HL-60 (cell line): ENCODE measurements at regions not wholly inside any gene's neighbourhood (a gene's known extent, or its start where the extent isn't known, plus 50 kb on each side); places are given as distances from the start of the nearest gene placed in this dataset.

Experiments
- DNase-seq, 2 experiments: peaks; one replicate each; pipeline ENCODE4 v3.0.0-alpha.2; 2010 to 2020; ENCODE audit warnings: low read depth in 1 of 2, low spot score in 1 of 2
- H3K27ac ChIP-seq: fragments of 250-450 bp; sonication (Bioruptor Pico); replicated peaks from 2 replicates; pipeline ENCODE4 v1.5.1; 2020; ENCODE audit warnings: mild to moderate bottlenecking, moderate library complexity
- H3K27me3 ChIP-seq: fragments of 250-450 bp; sonication (Bioruptor Pico); 2 replicates; pipeline ENCODE4 v1.5.1; 2021; ENCODE audit warnings: mild to moderate bottlenecking, moderate library complexity; ENCODE audit not compliant: insufficient read depth, poor library complexity, severe bottlenecking
- H3K4me3 ChIP-seq: replicated peaks from 2 replicates; pipeline ENCODE4 v1.5.1; 2011; ENCODE audit warnings: mild to moderate bottlenecking, control low read depth, low read length; ENCODE audit not compliant: insufficient read depth
- CTCF ChIP-seq: IDR thresholded peaks from one replicate; pipeline ENCODE4 v1.5.1; 2011; ENCODE audit warnings: low read length, control low read depth, inconsistent platforms; ENCODE audit not compliant: insufficient read depth
- GABPA ChIP-seq: IDR thresholded peaks from 2 replicates; pipeline ENCODE4 v1.6.1; 2012; ENCODE audit warnings: low read depth
- POLR2AphosphoS5 ChIP-seq: IDR thresholded peaks from 2 replicates; pipeline ENCODE4 v1.6.1; 2012; ENCODE audit warnings: low read depth
- REST ChIP-seq: IDR thresholded peaks from 2 replicates; pipeline ENCODE4 v1.6.1; 2012; ENCODE audit warnings: low read depth; ENCODE audit not compliant: insufficient replicate concordance
- SPI1 ChIP-seq: IDR thresholded peaks from 2 replicates; pipeline ENCODE4 v1.6.1; 2012; ENCODE audit warnings: low read depth, mild to moderate bottlenecking, borderline replicate concordance

- no peak for TF ChIP-seq POLR2AphosphoS5
- no peak for TF ChIP-seq SPI1
- TF ChIP-seq GABPA: no peak
- TF ChIP-seq CTCF: no peak
- no peak for TF ChIP-seq REST
- Histone ChIP-seq H3K4me3 (no peak overlapping the region), H3K27me3 (no peaks in the 10 kb centered on the region), H3K27ac (no peak overlapping the region)
- DNase-seq: no peak
These were observed 1491.4 kb upstream of the GOT2 start for GRCh38 chr16:60225541-60225940.

DNA sequence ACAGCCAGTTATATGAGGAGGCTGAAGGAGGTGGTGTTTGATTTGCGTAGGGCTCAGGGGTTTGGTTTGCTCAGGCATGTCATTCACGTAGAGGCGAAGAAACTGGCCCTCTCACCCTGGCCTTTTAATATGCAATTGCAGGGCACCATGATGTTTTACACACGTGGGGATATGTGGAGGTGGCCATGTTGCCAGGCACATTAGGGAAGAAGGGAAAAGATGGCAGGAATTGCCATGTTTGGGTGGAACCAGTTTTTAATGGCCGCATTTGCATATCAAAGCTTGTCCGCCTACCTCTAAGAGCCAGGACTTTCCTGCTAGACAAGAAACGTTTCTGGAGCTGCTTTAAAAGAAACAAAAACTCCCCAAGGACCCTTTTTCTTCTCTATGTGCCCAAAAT is 1483.7 kb upstream of the GOT2 start:
- no peak overlapping the region for H3K27ac ChIP-seq
- no peak overlapping the region for H3K4me3 ChIP-seq
- H3K27me3 ChIP-seq: no peaks in the 10 kb centered on the region
- DNase-seq: no peak
- no peak for TF ChIP-seq SPI1
- TF ChIP-seq REST: no peak
- no peak for TF ChIP-seq GABPA
- no peak for TF ChIP-seq POLR2AphosphoS5
- TF ChIP-seq CTCF: no peak

DNA sequence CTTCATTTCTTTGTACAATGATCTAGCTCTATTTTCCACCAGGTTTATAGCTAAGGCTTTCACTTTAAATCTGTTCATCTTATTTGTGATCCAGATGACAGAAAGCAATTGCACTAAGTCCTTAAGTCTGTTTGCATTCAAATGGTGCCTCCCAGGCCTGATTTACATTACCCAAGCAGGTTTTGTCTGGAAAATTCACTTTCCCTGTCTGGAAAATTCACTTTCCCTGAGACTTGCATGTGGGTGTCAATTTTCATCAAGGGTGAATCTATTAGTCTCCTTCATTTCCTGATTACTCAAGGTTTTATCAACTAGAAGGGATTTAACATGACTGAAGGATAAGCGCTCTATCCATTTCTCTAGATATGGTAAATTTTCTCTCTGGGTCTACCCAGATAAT is 1480.2 kb upstream of the GOT2 start:
- no peak for DNase-seq
- Histone ChIP-seq H3K27me3 (no peaks in the 10 kb centered on the region), H3K4me3 (no peak overlapping the region), H3K27ac (no peak overlapping the region)
- TF ChIP-seq POLR2AphosphoS5 (no peak), CTCF (no peak), GABPA (no peak)

DNA sequence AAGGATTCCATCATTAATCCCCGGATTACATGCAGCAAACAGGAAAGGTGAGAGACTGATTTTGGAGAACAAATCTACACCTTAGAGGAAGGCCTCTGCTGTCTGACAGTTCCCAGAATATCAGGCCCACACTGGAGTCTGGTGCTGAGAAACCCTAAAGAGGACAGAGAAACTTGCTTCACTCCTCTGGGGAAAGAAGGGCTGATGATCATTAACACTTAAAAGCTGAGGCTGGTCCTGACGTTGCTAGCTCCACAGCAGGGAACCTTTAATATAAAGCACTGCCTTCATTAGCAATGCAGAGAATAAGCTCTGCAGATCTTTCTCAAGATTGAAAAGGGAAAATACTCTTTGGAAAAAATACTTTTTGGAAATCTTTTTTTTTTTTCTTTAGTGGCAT is 1472.4 kb upstream of the GOT2 start:
- Histone ChIP-seq H3K4me3 (no peak overlapping the region), H3K27me3 (no peaks in the 10 kb centered on the region), H3K27ac (no peak overlapping the region)
- TF ChIP-seq SPI1: no peak
- no peak for DNase-seq
